IgD-negative memory B cell (primary cell): ENCODE measurements at regions not wholly inside any gene's neighbourhood (a gene's known extent, or its start where the extent isn't known, plus 50 kb on each side); places are given as distances from the start of the nearest gene placed in this dataset.

Experiments
- H3K27ac Mint-ChIP-seq, 3 donors: one replicate each; pipeline ENCODE4 v1.8.0; 2020 to 2022; ENCODE audit warnings: mild to moderate bottlenecking in 3 of 3, mixed read lengths in 3 of 3, moderate library complexity in 1 of 3
- H3K27me3 Mint-ChIP-seq: one replicate; pipeline ENCODE4 v1.8.0; 2021; ENCODE audit warnings: mixed read lengths
- H3K36me3 Mint-ChIP-seq: one replicate; pipeline ENCODE4 v1.8.0; 2020; ENCODE audit warnings: mild to moderate bottlenecking, mixed read lengths
- H3K4me1 Mint-ChIP-seq, 3 donors: one replicate each; pipeline ENCODE4 v1.8.0; 2020 to 2022; ENCODE audit warnings: mixed read lengths in 3 of 3, mild to moderate bottlenecking in 1 of 3
- H3K4me3 Mint-ChIP-seq, 4 donors: one replicate each; pipeline ENCODE4 v1.8.0; 2020 to 2022; ENCODE audit warnings: mild to moderate bottlenecking in 4 of 4, mixed read lengths in 4 of 4, moderate library complexity in 3 of 4
- H3K9me3 Mint-ChIP-seq, 3 donors: one replicate each; pipeline ENCODE4 v1.8.0; 2020 to 2021; ENCODE audit warnings: mixed read lengths in 3 of 3, mild to moderate bottlenecking in 1 of 3

DNA sequence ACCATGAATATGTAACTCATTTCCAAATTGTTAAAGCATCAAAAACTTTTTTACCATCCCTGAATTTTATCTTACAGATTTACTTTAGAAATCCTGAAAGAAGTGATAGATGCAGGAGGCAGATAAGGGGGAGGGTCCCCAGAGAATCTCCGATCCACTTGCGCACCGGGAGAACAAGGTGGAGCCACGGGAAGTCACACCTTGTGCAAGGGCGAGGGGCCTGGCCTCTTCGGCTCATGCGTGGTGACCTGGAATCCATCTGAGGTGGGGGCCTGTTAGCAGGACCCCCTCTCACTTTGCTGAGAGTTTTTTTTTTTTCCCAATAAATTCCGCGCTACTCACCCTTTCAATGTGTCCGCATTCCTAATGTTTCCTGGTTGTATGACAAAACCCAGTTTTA lies 80.2 kb upstream of the CDKN3 start:
- Mint-ChIP-seq H3K27ac (no peak overlapping the region), H3K36me3 (no peaks in the 10 kb centered on the region), H3K27me3 (peaks cover 8% of the 10 kb centered on the region), H3K4me1 (peaks cover 0 to 2% (median 0%) of the 10 kb centered on the region in 3 donors), H3K9me3 (peaks cover 0 to 1% (median 0%) of the 10 kb centered on the region in 3 donors), H3K4me3 (no peak overlapping the region)

DNA sequence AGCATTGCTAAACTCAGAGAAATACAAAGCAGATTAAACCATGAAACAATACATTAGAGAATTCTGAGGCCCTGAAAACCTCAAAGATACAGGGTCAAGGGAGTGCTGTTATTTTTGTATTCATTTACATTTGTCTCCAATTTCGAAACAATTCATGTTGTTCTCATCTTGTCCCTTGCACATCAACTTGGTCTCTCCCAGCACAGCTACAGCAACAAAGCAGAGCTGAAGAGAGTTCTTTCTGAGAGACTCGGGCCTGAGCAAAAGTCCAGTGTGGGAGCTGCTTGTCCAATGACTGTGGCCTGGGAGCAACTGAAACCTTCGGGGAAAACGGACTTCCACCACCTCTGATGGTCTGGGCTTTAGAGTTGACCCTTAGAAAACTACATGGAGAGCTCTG lies 79.4 kb upstream of the CDKN3 start:
- H3K27me3 Mint-ChIP-seq, result peaks cover 8% of the 10 kb centered on the region

GRCh38 chr14:54322246-54322645 lies 74.6 kb upstream of the CDKN3 start:
- Mint-ChIP-seq H3K27ac (no peak overlapping the region), H3K27me3 (peaks cover 4% of the 10 kb centered on the region)

More for the DNA sequence above, 79.4 kb upstream of the CDKN3 start:
- H3K4me1 Mint-ChIP-seq, result peaks cover 0 to 2% (median 0%) of the 10 kb centered on the region in 3 donors
- H3K4me3 Mint-ChIP-seq, result no peak overlapping the region
- H3K36me3 Mint-ChIP-seq, result no peaks in the 10 kb centered on the region
- H3K9me3 Mint-ChIP-seq, result peaks cover 0 to 1% (median 0%) of the 10 kb centered on the region in 3 donors
- no peak overlapping the region for H3K27ac Mint-ChIP-seq

GRCh38 chr14:54322701-54323337 lies 74.0 kb upstream of the CDKN3 start:
- Mint-ChIP-seq H3K4me3 (no peak overlapping the region), H3K27ac (no peak overlapping the region), H3K27me3 (peaks cover 4% of the 10 kb centered on the region), H3K9me3 (no peaks in the 10 kb centered on the region), H3K36me3 (no peaks in the 10 kb centered on the region), H3K4me1 (no peaks in the 10 kb centered on the region)

More at GRCh38 chr14:54322246-54322645, 74.6 kb upstream of the CDKN3 start:
- Mint-ChIP-seq H3K36me3 (no peaks in the 10 kb centered on the region), H3K9me3 (peaks cover 0 to under 1% (median 0%) of the 10 kb centered on the region in 3 donors), H3K4me3 (no peak overlapping the region), H3K4me1 (no peaks in the 10 kb centered on the region)

- Mint-ChIP-seq H3K36me3 (no peaks in the 10 kb centered on the region), H3K9me3 (no peaks in the 10 kb centered on the region), H3K4me3 (no peak overlapping the region), H3K27me3 (peaks cover 4% of the 10 kb centered on the region), H3K27ac (no peak overlapping the region), H3K4me1 (no peaks in the 10 kb centered on the region)
Measured at GRCh38 chr14:54325766-54326165, 71.0 kb upstream of the CDKN3 start.

DNA sequence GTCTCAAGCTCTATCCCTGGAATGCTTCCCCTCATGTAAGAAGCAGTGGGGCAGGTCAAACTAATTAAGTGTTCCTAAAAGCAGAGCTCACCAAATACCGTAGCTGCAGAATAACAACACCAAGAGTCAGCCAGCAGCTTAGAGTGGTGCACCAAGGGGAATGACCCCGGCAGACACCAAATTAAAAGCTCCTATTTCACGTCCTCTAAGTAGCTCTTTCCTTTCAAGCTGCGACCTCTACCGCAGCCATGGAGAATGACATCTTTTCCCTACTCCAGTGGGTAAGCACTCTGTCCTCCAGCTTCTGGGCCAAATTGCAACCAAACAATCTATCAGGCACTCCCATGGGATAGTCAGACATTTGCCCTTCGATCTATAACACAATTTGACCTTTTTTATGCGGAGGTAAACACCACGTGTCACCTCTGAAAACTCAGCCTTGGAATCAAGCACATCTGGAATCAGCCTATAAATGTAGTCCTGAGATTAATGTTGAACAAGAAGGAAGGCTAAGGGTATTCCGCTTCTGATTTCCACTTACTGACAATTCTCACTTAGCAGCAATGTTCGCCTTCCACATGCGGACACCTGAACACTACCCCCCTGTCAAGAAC lies 67.6 kb upstream of the CDKN3 start:
- Mint-ChIP-seq H3K9me3 (no peaks in the 10 kb centered on the region), H3K4me1 (no peaks in the 10 kb centered on the region), H3K27ac (no peak overlapping the region), H3K27me3 (peaks cover 6% of the 10 kb centered on the region), H3K4me3 (no peak overlapping the region), H3K36me3 (no peaks in the 10 kb centered on the region)

GRCh38 chr14:54330876-54331275 lies 65.9 kb upstream of the CDKN3 start:
- no peak overlapping the region for H3K4me3 Mint-ChIP-seq

DNA sequence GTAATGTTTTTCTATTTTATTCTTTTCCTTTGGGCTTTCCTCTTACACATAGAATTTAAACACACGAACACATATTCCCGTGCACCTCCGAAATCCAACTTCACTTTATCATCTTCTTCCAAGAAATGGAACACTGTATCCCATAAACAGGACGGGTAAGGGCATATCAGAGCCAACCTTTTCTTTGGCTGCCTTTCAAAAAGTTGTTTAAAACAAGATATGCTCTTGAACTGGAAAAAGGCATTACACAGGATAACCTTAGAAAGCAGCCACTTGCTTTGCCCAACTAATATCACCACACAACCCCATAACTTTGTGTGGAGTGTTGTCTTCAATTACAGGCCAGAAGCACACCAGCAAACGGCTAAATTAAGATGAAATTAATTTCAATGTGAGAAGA lies 65.3 kb upstream of the CDKN3 start:
- Mint-ChIP-seq H3K27me3 (peaks cover 11% of the 10 kb centered on the region), H3K4me1 (no peaks in the 10 kb centered on the region), H3K9me3 (no peaks in the 10 kb centered on the region), H3K27ac (no peak overlapping the region), H3K4me3 (no peak overlapping the region), H3K36me3 (no peaks in the 10 kb centered on the region)

More at GRCh38 chr14:54330876-54331275, 65.9 kb upstream of the CDKN3 start:
- no peaks in the 10 kb centered on the region for H3K9me3 Mint-ChIP-seq
- no peak overlapping the region for H3K27ac Mint-ChIP-seq
- peaks cover 7% of the 10 kb centered on the region for H3K27me3 Mint-ChIP-seq
- no peaks in the 10 kb centered on the region for H3K4me1 Mint-ChIP-seq
- H3K36me3 Mint-ChIP-seq, result no peaks in the 10 kb centered on the region

GRCh38 chr14:54332490-54332889 lies 64.3 kb upstream of the CDKN3 start:
- no peak overlapping the region for H3K4me3 Mint-ChIP-seq
- no peaks in the 10 kb centered on the region for H3K36me3 Mint-ChIP-seq
- H3K9me3 Mint-ChIP-seq, result no peaks in the 10 kb centered on the region
- H3K4me1 Mint-ChIP-seq, result no peaks in the 10 kb centered on the region
- no peak overlapping the region for H3K27ac Mint-ChIP-seq
- H3K27me3 Mint-ChIP-seq, result peaks cover 11% of the 10 kb centered on the region

- no peaks in the 10 kb centered on the region for H3K36me3 Mint-ChIP-seq
- peaks cover 11% of the 10 kb centered on the region for H3K27me3 Mint-ChIP-seq
- no peak overlapping the region for H3K4me3 Mint-ChIP-seq
- no peak overlapping the region for H3K27ac Mint-ChIP-seq
- H3K4me1 Mint-ChIP-seq, result no peaks in the 10 kb centered on the region
- no peaks in the 10 kb centered on the region for H3K9me3 Mint-ChIP-seq
Measured at GRCh38 chr14:54333511-54333910, 63.3 kb upstream of the CDKN3 start.

DNA sequence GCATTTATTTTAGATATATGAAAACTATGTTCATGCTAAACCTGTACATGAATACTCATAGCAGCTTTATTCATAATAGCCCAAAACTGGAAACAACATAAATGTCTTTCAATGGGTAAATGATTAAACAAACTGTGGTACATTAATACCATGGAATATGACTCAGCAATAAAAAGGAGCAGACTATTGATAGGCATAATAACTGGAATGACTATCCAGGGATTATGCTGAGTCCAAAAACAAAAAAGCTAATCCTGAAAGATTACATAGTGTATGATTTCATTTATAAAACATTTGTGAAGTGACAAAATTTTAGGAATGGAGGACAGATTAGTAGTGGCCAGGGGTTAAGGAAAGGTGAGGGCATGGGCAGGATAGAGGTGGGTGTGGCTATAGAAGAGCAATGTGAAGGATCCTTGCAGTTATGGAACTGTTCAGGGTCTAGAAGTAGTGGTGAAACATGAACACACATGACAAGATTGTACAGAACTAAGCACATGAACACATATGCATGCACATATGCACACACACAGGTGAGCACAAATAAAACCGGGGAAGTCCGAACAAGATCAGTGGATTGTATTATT lies 61.1 kb upstream of the CDKN3 start:
- H3K4me1 Mint-ChIP-seq, result no peaks in the 10 kb centered on the region
- H3K27me3 Mint-ChIP-seq, result peaks cover 11% of the 10 kb centered on the region
- no peaks in the 10 kb centered on the region for H3K36me3 Mint-ChIP-seq
- no peak overlapping the region for H3K4me3 Mint-ChIP-seq
- no peaks in the 10 kb centered on the region for H3K9me3 Mint-ChIP-seq
- H3K27ac Mint-ChIP-seq, result no peak overlapping the region

GRCh38 chr14:54337314-54337713 lies 59.5 kb upstream of the CDKN3 start:
- no peak overlapping the region for H3K4me3 Mint-ChIP-seq
- H3K9me3 Mint-ChIP-seq, result no peaks in the 10 kb centered on the region
- H3K27ac Mint-ChIP-seq, result no peak overlapping the region
- no peaks in the 10 kb centered on the region for H3K36me3 Mint-ChIP-seq
- H3K27me3 Mint-ChIP-seq, result peaks cover 11% of the 10 kb centered on the region
- no peaks in the 10 kb centered on the region for H3K4me1 Mint-ChIP-seq

DNA sequence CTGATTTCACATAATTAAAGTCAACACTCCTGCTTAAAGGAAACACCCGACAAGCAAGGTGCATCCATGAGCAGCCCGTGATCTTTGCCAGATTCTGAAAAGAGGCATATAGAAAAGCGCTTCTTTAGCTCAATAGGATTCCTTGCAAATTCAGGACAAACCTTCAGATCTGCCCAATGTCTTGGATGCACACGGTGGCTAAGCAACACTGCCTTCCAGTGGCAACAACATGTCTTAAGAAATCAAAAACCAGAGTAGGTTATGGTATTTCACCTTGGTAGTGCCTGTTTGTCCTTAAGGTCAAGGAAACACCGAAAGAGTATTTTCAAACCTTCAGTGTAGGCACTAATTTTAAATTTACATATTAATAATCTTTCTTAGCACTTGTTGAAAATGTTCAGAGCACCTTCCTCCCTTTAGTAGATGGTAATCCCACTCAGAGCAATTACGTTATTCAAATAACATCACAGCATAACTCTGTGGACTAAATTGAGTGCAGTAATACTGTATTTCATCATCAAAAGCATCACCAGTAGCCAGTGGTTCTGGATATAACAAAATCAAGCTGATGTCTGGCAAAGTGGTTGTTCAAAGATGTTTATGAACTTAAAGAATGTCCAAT lies 58.0 kb upstream of the CDKN3 start:
- H3K27ac Mint-ChIP-seq, result no peak overlapping the region
- no peaks in the 10 kb centered on the region for H3K4me1 Mint-ChIP-seq
- H3K27me3 Mint-ChIP-seq, result peaks cover 5% of the 10 kb centered on the region
- H3K4me3 Mint-ChIP-seq, result no peak overlapping the region
- no peaks in the 10 kb centered on the region for H3K36me3 Mint-ChIP-seq
- H3K9me3 Mint-ChIP-seq, result no peaks in the 10 kb centered on the region

- no peak overlapping the region for H3K4me3 Mint-ChIP-seq
- no peak overlapping the region for H3K27ac Mint-ChIP-seq
- no peaks in the 10 kb centered on the region for H3K9me3 Mint-ChIP-seq
- peaks cover 0 to 3% (median 0%) of the 10 kb centered on the region in 3 donors for H3K4me1 Mint-ChIP-seq
- no peaks in the 10 kb centered on the region for H3K36me3 Mint-ChIP-seq
- H3K27me3 Mint-ChIP-seq, result peaks cover 5% of the 10 kb centered on the region
Measured at GRCh38 chr14:54339771-54340170, 57.0 kb upstream of the CDKN3 start.

DNA sequence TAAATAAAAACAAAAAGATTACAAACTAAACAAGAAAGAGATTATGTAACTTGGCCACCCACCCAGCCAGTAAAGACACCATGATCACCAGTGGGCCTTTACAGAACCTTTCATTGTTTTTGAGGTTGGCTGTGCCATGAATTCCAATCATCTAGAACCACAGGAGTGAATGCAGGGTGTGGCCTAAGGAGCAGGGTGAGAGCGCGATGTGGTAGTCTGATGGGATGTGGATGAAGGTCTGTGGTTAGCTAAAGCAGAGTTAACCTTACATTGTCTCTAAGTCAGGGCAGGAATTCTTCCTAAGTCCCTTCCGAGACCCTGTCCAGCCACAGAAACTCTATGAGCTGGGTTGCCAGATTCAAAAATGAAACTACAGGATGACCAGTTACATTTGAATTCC lies 54.0 kb upstream of the CDKN3 start:
- Mint-ChIP-seq H3K27me3 (peaks cover 2% of the 10 kb centered on the region), H3K9me3 (no peaks in the 10 kb centered on the region), H3K36me3 (no peaks in the 10 kb centered on the region), H3K27ac (no peak overlapping the region), H3K4me3 (no peak overlapping the region), H3K4me1 (peaks cover 0 to 6% (median 0%) of the 10 kb centered on the region in 3 donors)
